Ishikawa (cell line): ENCODE measurements at regions not wholly inside any gene's neighbourhood (a gene's known extent, or its start where the extent isn't known, plus 50 kb on each side); places are given as distances from the start of the nearest gene placed in this dataset.

Experiments used
- CEBPB ChIP-seq: IDR thresholded peaks from 2 replicates; pipeline ENCODE4 v1.6.1; 2012
- CREB1 ChIP-seq: IDR thresholded peaks from 2 replicates; pipeline ENCODE4 v1.6.1; 2012; ENCODE audit warnings: low read depth
- EGR1 ChIP-seq: IDR thresholded peaks from 2 replicates; pipeline ENCODE4 v1.6.1; 2012
- EP300 ChIP-seq: IDR thresholded peaks from 2 replicates; pipeline ENCODE4 v1.6.1; 2012; ENCODE audit warnings: borderline replicate concordance
- FOXM1 ChIP-seq: IDR thresholded peaks from 2 replicates; pipeline ENCODE4 v1.6.1; 2012; ENCODE audit warnings: low read depth, borderline replicate concordance
- NFIC ChIP-seq: IDR thresholded peaks from 2 replicates; pipeline ENCODE4 v1.6.1; 2012
- RAD21 ChIP-seq: IDR thresholded peaks from 2 replicates; pipeline ENCODE4 v1.6.1; 2012; ENCODE audit warnings: low read depth
- REST ChIP-seq: IDR thresholded peaks from 2 replicates; pipeline ENCODE4 v1.6.1; 2012; ENCODE audit warnings: low read depth, mild to moderate bottlenecking
- TAF1 ChIP-seq: IDR thresholded peaks from 2 replicates; pipeline ENCODE4 v1.6.1; 2012; ENCODE audit warnings: low read depth, mild to moderate bottlenecking
- TCF12 ChIP-seq: IDR thresholded peaks from 2 replicates; pipeline ENCODE4 v1.6.1; 2012; ENCODE audit warnings: low read depth
- TEAD4 ChIP-seq: IDR thresholded peaks from 2 replicates; pipeline ENCODE4 v1.6.1; 2012
- YY1 ChIP-seq: IDR thresholded peaks from 2 replicates; pipeline ENCODE4 v1.6.1; 2012; ENCODE audit warnings: low read depth
- ZBTB7A ChIP-seq: IDR thresholded peaks from 2 replicates; pipeline ENCODE4 v1.6.1; 2012; ENCODE audit warnings: low read depth
- TF ChIP-seq, protein P1 (sequence below): IDR thresholded peaks from 2 replicates; pipeline ENCODE4 v1.6.1; 2012
- TF ChIP-seq, protein P2 (sequence below): IDR thresholded peaks from 2 replicates; pipeline ENCODE4 v1.6.1; 2012

- TF ChIP-seq TEAD4 (no peak), CEBPB (no peak), EGR1 (no peak), TCF12 (no peak), EP300 (no peak), RAD21 (no peak), REST (no peak), CREB1 (no peak), ZBTB7A (no peak), YY1 (no peak), FOXM1 (no peak), TAF1 (no peak), NFIC (no peak)
- TF ChIP-seq, protein P1, sequence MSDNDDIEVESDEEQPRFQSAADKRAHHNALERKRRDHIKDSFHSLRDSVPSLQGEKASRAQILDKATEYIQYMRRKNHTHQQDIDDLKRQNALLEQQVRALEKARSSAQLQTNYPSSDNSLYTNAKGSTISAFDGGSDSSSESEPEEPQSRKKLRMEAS = no peak
- TF ChIP-seq, protein P2, sequence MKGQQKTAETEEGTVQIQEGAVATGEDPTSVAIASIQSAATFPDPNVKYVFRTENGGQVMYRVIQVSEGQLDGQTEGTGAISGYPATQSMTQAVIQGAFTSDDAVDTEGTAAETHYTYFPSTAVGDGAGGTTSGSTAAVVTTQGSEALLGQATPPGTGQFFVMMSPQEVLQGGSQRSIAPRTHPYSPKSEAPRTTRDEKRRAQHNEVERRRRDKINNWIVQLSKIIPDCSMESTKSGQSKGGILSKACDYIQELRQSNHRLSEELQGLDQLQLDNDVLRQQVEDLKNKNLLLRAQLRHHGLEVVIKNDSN = no peak
Measured at GRCh38 chr6:960356-960755, 267.4 kb upstream of the EXOC2 start.

GRCh38 chr6:958488-958887, 265.5 kb upstream of the EXOC2 start:
- no peak for TF ChIP-seq TCF12

DNA sequence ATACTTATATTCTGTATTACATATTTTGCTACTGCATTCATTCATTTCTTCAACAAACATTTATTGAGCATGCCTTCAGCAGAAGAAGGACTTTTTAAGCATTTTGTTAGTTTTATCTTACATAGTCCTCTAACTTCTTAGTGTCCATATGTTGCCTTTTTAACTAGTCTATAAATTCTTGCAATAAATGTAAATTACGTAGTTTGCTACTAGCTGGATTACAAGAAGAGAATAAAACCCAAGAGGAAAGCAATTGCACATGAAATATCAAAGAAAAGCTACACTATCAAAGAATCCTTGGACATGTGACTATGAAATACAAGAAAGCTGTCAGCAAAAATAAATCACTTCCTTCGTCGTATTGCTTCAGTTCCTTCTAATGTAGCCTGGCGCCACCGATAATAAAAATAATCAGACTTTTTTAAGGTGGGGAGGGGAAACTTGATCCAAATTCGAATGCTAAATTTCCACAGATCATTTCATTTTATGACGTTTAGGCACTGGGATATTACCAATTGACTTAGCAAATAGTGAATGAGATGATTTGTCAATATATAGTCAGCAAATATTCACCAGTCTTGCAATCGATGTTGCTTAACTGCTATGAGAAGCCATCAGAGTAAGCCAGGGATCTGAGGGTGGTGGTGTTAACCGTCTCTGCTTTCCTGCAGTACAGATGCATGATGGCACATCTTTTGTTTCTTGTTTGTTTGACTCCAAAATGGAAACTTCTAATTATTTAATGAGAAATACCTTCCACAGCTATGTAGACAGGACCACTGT, 258.7 kb upstream of the EXOC2 start:
- TF ChIP-seq, protein P2 = no peak
- TF ChIP-seq TAF1 (no peak), CREB1 (no peak)
- TF ChIP-seq, protein P1 = no peak

DNA sequence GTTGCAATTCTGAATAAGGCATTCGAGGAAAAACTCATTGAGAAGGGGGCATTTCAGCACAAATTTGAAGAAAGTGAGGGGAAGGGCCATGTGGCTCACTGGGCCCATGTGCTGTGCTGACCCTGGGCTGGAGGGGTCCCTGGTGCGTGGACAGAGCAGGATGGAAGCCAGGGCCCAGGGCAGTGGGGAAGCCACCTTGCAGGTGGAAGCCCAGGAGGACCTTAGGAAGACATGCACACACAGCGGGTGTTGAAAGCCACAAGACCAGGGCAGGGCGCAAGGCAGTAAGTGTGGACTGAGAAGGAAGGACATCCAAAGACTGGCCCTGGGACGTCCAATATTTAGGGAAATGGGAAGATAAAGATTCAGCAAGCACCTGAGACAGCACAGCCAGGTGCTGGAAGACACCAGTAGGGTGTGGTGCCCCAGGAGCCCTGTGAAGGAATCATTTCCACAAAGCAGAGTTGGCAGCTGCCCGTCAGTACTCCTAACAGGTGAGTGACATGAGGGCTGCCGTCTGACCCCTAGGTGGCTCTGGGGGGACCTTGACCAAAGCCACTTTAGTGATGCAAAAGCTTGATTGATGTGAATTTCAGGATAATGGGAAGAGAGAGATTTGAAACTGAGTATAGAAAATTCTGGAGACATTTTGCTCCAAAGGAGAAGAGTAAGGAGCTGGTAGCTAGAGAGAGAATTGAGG, 254.4 kb upstream of the EXOC2 start:
- TF ChIP-seq TAF1 (no peak), CEBPB (no peak), NFIC (no peak), ZBTB7A (no peak), TEAD4 (no peak)
- TF ChIP-seq, protein P2 = no peak
- TF ChIP-seq, protein P1 = no peak

- TF ChIP-seq REST (no peak), RAD21 (no peak), EP300 (no peak), TEAD4 (no peak), CREB1 (no peak), EGR1 (no peak), FOXM1 (no peak)
Measured at GRCh38 chr6:946546-946945, 253.6 kb upstream of the EXOC2 start.
